ENCODE measurements at regions not wholly inside any gene's neighbourhood (a gene's known extent, or its start where the extent isn't known, plus 50 kb on each side); places are given as distances from the start of the nearest gene placed in this dataset.
"Not testable (repeated sequence)": the region's sequence is repeated elsewhere in the genome, so short reads cannot be mapped to it uniquely, and the experiment has no call there.

DNA sequence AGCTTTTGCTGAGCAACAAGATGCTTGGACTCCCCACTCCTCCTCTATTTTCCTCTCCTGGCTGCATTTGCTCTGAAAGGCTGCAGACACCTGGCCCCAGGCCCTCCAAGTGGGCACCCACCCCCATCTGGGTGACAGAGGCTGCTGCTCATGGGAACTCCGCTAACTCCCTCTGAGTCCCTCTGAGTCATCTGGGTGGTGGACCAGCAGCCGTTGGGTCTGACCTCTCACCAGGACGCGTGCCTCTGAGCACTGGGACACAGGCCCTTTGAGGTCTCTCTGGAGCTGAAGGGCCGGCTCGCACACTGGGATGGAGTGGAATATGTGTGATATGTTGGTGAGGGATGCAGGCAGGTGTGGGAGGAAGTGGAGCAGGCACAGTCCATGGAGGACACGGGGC is 82.9 kb downstream of the ARHGAP11B start:
- not testable (repeated sequence) for H3K4me1 ChIP-seq (ENCODE audit: insufficient read depth, low read length, severe bottlenecking); H3K27ac ChIP-seq (ENCODE audit: low read depth, low read length, poor library complexity, severe bottlenecking)

DNA sequence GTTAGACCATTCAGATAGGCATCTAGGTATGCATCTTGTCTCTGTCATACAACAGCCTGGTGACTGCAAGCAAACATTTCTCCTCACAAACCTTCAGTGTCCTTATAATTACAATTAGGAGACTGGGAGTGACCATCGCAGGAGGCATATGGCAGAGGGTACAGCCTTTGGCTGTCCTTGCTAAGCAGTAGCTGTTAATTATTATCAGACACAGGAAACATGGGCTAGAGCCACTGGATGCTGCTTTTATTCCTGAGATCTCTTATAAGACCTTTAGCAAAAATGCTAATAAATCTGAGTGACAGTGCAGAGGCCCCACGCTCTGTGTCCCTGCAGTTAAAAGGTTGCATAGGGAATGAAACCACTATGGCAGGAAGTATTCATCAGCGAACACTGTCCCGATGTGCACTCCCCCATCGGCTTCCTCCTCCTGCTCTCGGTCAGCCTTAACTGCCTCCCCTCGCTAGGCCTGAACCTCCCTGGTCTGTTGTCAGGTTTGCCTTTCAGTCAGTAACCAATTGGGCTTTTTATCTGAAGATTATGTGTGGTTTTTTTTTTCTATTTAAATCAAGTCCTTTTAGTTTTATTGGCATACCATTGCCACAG is 92.2 kb downstream of the ARHGAP11B start:
- not testable (repeated sequence) for H3K4me2 ChIP-seq (ENCODE audit: low read length); H3K79me2 ChIP-seq (ENCODE audit: insufficient read depth, low read length); H3F3A ChIP-seq (ENCODE audit: insufficient read depth, low read length); H3K27ac ChIP-seq (ENCODE audit: low read depth, low read length, poor library complexity, severe bottlenecking); H4K20me1 ChIP-seq (ENCODE audit: insufficient read depth, low read length); H3K4me3 ChIP-seq (ENCODE audit: low read depth, low read length, poor library complexity, severe bottlenecking); H3K9ac ChIP-seq (ENCODE audit: low read length); H3K9me2 ChIP-seq (ENCODE audit: low read depth, low read length); H2AFZ ChIP-seq (ENCODE audit: low read length); H3K27me3 ChIP-seq (ENCODE audit: insufficient read depth, low read length); H3K9me3 ChIP-seq (ENCODE audit: low read length); H3K4me1 ChIP-seq (ENCODE audit: insufficient read depth, low read length, severe bottlenecking)
- H3K36me3 ChIP-seq (ENCODE audit: insufficient read depth, low read length): peaks cover 36% of the 10 kb centered on the region

More for the DNA sequence above, 82.9 kb downstream of the ARHGAP11B start:
- not testable (repeated sequence) for H3K79me2 ChIP-seq (ENCODE audit: insufficient read depth, low read length); H3K9me2 ChIP-seq (ENCODE audit: low read depth, low read length); H3K9me3 ChIP-seq (ENCODE audit: low read length); H3K9ac ChIP-seq (ENCODE audit: low read length); H2AFZ ChIP-seq (ENCODE audit: low read length); H3K27me3 ChIP-seq (ENCODE audit: insufficient read depth, low read length); H4K20me1 ChIP-seq (ENCODE audit: insufficient read depth, low read length); H3K36me3 ChIP-seq (ENCODE audit: insufficient read depth, low read length); H3K4me3 ChIP-seq (ENCODE audit: low read depth, low read length, poor library complexity, severe bottlenecking); H3F3A ChIP-seq (ENCODE audit: insufficient read depth, low read length); H3K4me2 ChIP-seq (ENCODE audit: low read length)

DNA sequence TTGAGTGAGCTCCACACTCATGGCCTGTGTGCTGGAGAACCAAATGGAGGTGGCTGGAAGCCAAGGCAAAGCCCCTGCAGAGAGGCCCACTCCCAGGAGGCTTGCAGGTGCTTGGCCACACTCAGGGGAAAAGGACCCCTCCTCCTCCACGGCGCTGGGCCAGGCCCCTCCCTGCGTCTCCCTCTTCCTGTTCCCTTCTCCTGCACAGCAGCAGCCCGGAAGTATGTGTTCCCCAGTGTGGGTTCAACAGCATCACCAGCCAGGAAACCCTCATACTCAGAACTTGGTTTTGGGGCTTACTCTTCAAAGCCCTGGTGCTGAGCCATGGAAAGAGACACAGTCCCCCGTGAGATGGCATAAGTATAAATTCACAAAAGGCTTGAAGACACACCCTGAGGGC is 93.4 kb downstream of the ARHGAP11B start:
- not testable (repeated sequence) for H3K9me2 ChIP-seq (ENCODE audit: low read depth, low read length); H3F3A ChIP-seq (ENCODE audit: insufficient read depth, low read length); H3K4me2 ChIP-seq (ENCODE audit: low read length); H4K20me1 ChIP-seq (ENCODE audit: insufficient read depth, low read length); H3K9ac ChIP-seq (ENCODE audit: low read length); H3K4me1 ChIP-seq (ENCODE audit: insufficient read depth, low read length, severe bottlenecking); H3K79me2 ChIP-seq (ENCODE audit: insufficient read depth, low read length); H3K27me3 ChIP-seq (ENCODE audit: insufficient read depth, low read length); H3K4me3 ChIP-seq (ENCODE audit: low read depth, low read length, poor library complexity, severe bottlenecking); H3K9me3 ChIP-seq (ENCODE audit: low read length); H2AFZ ChIP-seq (ENCODE audit: low read length); H3K27ac ChIP-seq (ENCODE audit: low read depth, low read length, poor library complexity, severe bottlenecking)
- H3K36me3 ChIP-seq (ENCODE audit: insufficient read depth, low read length): peaks cover 41% of the 10 kb centered on the region

DNA sequence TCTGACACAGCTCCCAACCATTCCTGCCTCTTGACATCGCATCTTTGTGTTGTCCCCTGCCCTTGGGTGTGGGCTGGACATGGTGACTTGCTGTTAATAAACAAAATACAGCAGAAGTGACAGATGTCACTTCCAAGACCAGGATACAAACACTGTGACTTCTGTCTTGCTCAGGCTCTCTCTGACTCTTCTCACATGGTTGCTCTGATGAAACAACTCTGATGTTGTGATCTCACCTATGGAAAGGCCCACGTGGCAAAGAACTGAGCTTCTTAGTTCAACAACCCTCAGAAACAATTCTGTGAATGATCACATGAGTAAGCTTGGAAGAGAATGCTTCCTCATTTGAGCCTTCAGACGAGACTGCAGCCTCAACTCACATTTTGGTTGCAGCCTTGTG is 94.9 kb downstream of the ARHGAP11B start:
- not testable (repeated sequence) for H3K4me3 ChIP-seq (ENCODE audit: low read depth, low read length, poor library complexity, severe bottlenecking); H3K4me2 ChIP-seq (ENCODE audit: low read length); H3K27me3 ChIP-seq (ENCODE audit: insufficient read depth, low read length); H2AFZ ChIP-seq (ENCODE audit: low read length); H4K20me1 ChIP-seq (ENCODE audit: insufficient read depth, low read length); H3K9me2 ChIP-seq (ENCODE audit: low read depth, low read length); H3K9me3 ChIP-seq (ENCODE audit: low read length); H3K27ac ChIP-seq (ENCODE audit: low read depth, low read length, poor library complexity, severe bottlenecking); H3F3A ChIP-seq (ENCODE audit: insufficient read depth, low read length); H3K79me2 ChIP-seq (ENCODE audit: insufficient read depth, low read length); H3K4me1 ChIP-seq (ENCODE audit: insufficient read depth, low read length, severe bottlenecking); H3K9ac ChIP-seq (ENCODE audit: low read length)
- H3K36me3 ChIP-seq (ENCODE audit: insufficient read depth, low read length): peaks cover 48% of the 10 kb centered on the region

DNA sequence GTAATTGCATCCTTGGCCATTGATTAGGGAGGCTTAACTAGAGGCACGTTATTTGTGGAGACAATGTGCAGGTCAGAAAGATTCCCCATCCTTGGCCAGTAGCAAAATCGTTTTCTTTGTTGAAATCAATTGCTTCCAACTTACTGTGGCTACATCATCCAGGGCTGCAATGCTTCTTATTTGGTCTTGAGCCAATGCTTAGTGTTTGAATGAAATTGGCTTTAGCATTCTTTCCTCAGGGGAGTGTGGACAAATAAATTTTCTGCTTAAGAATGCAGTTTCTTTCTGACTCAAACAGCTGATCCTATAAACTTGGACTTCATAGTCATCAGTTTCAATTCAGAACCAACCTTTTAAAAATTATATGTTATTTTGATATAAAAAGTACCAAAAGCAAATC is 95.6 kb downstream of the ARHGAP11B start:
- H3K27me3 ChIP-seq (ENCODE audit: insufficient read depth, low read length); H3K79me2 ChIP-seq (ENCODE audit: insufficient read depth, low read length); H3K9ac ChIP-seq (ENCODE audit: low read length); H2AFZ ChIP-seq (ENCODE audit: low read length); H3K4me1 ChIP-seq (ENCODE audit: insufficient read depth, low read length, severe bottlenecking); H3K4me3 ChIP-seq (ENCODE audit: low read depth, low read length, poor library complexity, severe bottlenecking); H3K9me3 ChIP-seq (ENCODE audit: low read length); H3K9me2 ChIP-seq (ENCODE audit: low read depth, low read length); H3K4me2 ChIP-seq (ENCODE audit: low read length); H3F3A ChIP-seq (ENCODE audit: insufficient read depth, low read length); H4K20me1 ChIP-seq (ENCODE audit: insufficient read depth, low read length); H3K27ac ChIP-seq (ENCODE audit: low read depth, low read length, poor library complexity, severe bottlenecking): not testable (repeated sequence)
- peaks cover 55% of the 10 kb centered on the region for H3K36me3 ChIP-seq (ENCODE audit: insufficient read depth, low read length)

DNA sequence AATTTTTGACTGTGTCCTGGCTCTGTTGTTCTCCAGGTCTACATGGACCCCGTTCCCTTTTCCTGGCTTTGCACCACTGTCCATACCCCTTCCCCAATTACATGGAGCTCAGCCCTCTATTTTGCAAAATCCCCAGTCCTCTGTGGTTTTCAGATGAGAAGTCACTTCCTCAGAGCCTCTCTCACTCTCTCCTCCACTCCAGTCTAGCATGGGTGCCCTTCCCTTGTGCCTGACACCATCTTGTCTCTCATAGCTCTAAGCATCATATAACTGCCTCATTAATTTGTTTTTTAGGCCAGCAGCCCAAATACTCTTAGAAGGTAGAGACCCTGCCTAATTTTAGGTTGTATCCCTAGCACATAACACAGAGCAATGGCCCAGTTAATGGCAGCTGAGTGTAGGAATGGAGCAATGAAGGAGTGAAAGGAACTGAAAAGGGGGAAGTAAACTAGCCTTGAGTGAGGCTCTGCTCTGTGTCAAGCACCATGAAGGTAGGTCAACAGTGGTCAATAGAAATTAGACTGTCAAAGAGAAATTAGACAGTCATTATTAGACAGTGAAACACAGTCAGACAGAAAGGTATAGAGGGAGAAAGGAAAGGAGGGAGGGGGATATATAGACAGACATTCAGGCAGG is 97.7 kb downstream of the ARHGAP11B start:
- H3K27ac ChIP-seq (ENCODE audit: low read depth, low read length, poor library complexity, severe bottlenecking); H3K27me3 ChIP-seq (ENCODE audit: insufficient read depth, low read length); H3K9me3 ChIP-seq (ENCODE audit: low read length); H3K9me2 ChIP-seq (ENCODE audit: low read depth, low read length); H3K9ac ChIP-seq (ENCODE audit: low read length); H3F3A ChIP-seq (ENCODE audit: insufficient read depth, low read length); H3K79me2 ChIP-seq (ENCODE audit: insufficient read depth, low read length); H3K4me3 ChIP-seq (ENCODE audit: low read depth, low read length, poor library complexity, severe bottlenecking); H3K4me2 ChIP-seq (ENCODE audit: low read length); H2AFZ ChIP-seq (ENCODE audit: low read length); H3K4me1 ChIP-seq (ENCODE audit: insufficient read depth, low read length, severe bottlenecking); H4K20me1 ChIP-seq (ENCODE audit: insufficient read depth, low read length): not testable (repeated sequence)
- H3K36me3 ChIP-seq (ENCODE audit: insufficient read depth, low read length): peaks cover 53% of the 10 kb centered on the region

DNA sequence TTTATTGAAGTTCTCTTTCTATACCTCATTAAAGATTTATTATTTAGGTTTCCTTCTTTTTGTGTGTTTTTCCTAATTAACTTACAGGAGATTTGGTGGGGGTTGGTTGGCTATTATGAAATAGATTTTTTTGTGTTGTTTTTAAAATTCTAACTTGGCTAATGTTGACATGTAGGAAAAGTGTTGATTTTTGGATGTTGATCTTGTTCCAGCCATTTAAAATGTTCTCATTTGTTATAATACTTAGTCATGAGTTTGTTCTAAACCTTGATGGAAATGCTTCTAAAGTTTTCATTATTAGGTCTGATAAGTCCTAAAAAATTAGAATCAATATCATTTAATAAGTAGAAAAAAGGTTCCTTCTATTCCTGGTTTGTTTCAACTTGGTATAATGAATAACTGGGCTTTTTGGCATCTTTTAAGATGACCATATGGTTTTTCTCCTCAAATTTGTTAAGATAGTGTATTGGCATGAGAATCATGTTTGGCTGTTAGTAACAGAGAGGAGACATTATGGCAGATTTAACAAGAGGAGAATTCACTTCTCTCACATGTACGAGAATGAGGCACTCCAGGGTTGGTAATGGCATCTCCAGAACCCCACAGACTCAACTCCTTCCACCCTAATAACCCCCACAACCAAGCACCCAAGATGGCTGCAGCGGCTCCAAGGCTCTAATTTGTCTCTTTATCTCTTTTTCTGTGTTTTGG is 104.1 kb downstream of the ARHGAP11B start:
- H3K36me3 ChIP-seq (ENCODE audit: insufficient read depth, low read length): peaks cover 58% of the 10 kb centered on the region
- not testable (repeated sequence) for H3K9me3 ChIP-seq (ENCODE audit: low read length); H3K4me1 ChIP-seq (ENCODE audit: insufficient read depth, low read length, severe bottlenecking); H3K79me2 ChIP-seq (ENCODE audit: insufficient read depth, low read length); H4K20me1 ChIP-seq (ENCODE audit: insufficient read depth, low read length); H3K9me2 ChIP-seq (ENCODE audit: low read depth, low read length); H3K27ac ChIP-seq (ENCODE audit: low read depth, low read length, poor library complexity, severe bottlenecking); H2AFZ ChIP-seq (ENCODE audit: low read length); H3K27me3 ChIP-seq (ENCODE audit: insufficient read depth, low read length); H3F3A ChIP-seq (ENCODE audit: insufficient read depth, low read length); H3K4me3 ChIP-seq (ENCODE audit: low read depth, low read length, poor library complexity, severe bottlenecking); H3K9ac ChIP-seq (ENCODE audit: low read length); H3K4me2 ChIP-seq (ENCODE audit: low read length)
